IMR-90 (cell line): ENCODE measurements at regions not wholly inside any gene's neighbourhood (a gene's known extent, or its start where the extent isn't known, plus 50 kb on each side); places are given as distances from the start of the nearest gene placed in this dataset.

Experiments
- ATAC-seq: fragments of 200-7000 bp; cut with Tn5 transposase; 2 replicates; pipeline ENCODE4 v1.9.1; 2020; ENCODE audit warnings: low read depth, mild to moderate bottlenecking, moderate library complexity
- BruUV-seq: library from RNA; stranded (reverse); fragments of 400-500 nt; replicated peaks from 2 replicates; lab custom pipeline; 2021; lab: Mats Ljungman, UMichigan
- CTCF ChIA-PET: fragments of 300-600 bp; formaldehyde crosslinking; extraction: SDS; loops from one replicate; lab custom pipeline; 2021; ENCODE audit warnings: antibody characterized with exemption; lab: Yijun Ruan, JAX
- POLR2A ChIA-PET: fragments of 300-600 bp; sonication (Branson Sonifier 250); formaldehyde crosslinking; loops from one replicate; lab custom pipeline; 2022; ENCODE audit warnings: antibody characterized with exemption; ENCODE audit not compliant: unreplicated experiment; lab: Charles Lee
- DNase-seq: peaks from one replicate; pipeline ENCODE4 v3.0.0; 2013
- H2AFZ ChIP-seq: replicated peaks from 2 replicates; pipeline ENCODE3; 2013; ENCODE audit warnings: low read length, mild to moderate bottlenecking; ENCODE audit not compliant: poor library complexity
- H2AK5ac ChIP-seq: 2 replicates; pipeline ENCODE4 v1.6.1; 2013; ENCODE audit warnings: low read depth, low read length, inconsistent platforms
- H2AK9ac ChIP-seq: replicated peaks from 2 replicates; pipeline ENCODE3; 2013; ENCODE audit warnings: mild to moderate bottlenecking, low read depth, low read length, moderate library complexity; ENCODE audit not compliant: poor library complexity
- H2BK120ac ChIP-seq: 2 replicates; pipeline ENCODE4 v1.6.1; 2013; ENCODE audit warnings: low read depth, low read length, inconsistent platforms
- H2BK15ac ChIP-seq: 3 replicates; pipeline ENCODE4 v1.6.1; 2013; ENCODE audit warnings: low read depth, low read length, inconsistent platforms
- H2BK20ac ChIP-seq: 2 replicates; pipeline ENCODE4 v1.6.1; 2013; ENCODE audit warnings: low read depth, mild to moderate bottlenecking, inconsistent platforms, low read length, moderate library complexity
- H2BK5ac ChIP-seq: 2 replicates; pipeline ENCODE4 v1.6.1; 2013; ENCODE audit warnings: mild to moderate bottlenecking, low read depth, low read length, inconsistent platforms; ENCODE audit not compliant: poor library complexity, severe bottlenecking
- H3K14ac ChIP-seq: replicated peaks from 2 replicates; pipeline ENCODE4 v1.6.1; 2013; ENCODE audit warnings: low read depth, low read length, inconsistent platforms
- H3K18ac ChIP-seq: 2 replicates; pipeline ENCODE4 v1.6.1; 2013; ENCODE audit warnings: low read depth, low read length, control low read depth
- H3K23ac ChIP-seq: 2 replicates; pipeline ENCODE4 v1.6.1; 2013; ENCODE audit warnings: low read depth, low read length, inconsistent platforms
- H3K27ac ChIP-seq: 2 replicates; pipeline ENCODE4 v1.5.1; 2013; ENCODE audit warnings: mild to moderate bottlenecking, control low read depth, low read length; ENCODE audit not compliant: insufficient read depth
- H3K27me3 ChIP-seq: 2 replicates; pipeline ENCODE4 v1.6.1; 2013; ENCODE audit warnings: low read length; ENCODE audit not compliant: control insufficient read depth, insufficient read depth
- H3K36me3 ChIP-seq: 2 replicates; pipeline ENCODE4 v1.6.1; 2013; ENCODE audit warnings: low read length, mixed read lengths; ENCODE audit not compliant: control insufficient read depth, insufficient read depth
- H3K4ac ChIP-seq: 2 replicates; pipeline ENCODE4 v1.6.1; 2013; ENCODE audit warnings: low read depth, low read length, inconsistent platforms
- H3K4me1 ChIP-seq: 2 replicates; pipeline ENCODE4 v1.6.1; 2013; ENCODE audit warnings: low read length, mixed read lengths; ENCODE audit not compliant: control insufficient read depth, insufficient read depth
- H3K4me2 ChIP-seq: 2 replicates; pipeline ENCODE4 v1.6.1; 2013; ENCODE audit warnings: low read depth, mild to moderate bottlenecking, control low read depth, low read length, moderate library complexity
- H3K4me3 ChIP-seq: 2 replicates; pipeline ENCODE4 v1.5.1; 2013; ENCODE audit warnings: low read depth, mild to moderate bottlenecking, control low read depth, low read length, moderate library complexity; ENCODE audit not compliant: insufficient read depth
- H3K56ac ChIP-seq: 2 replicates; pipeline ENCODE4 v1.6.1; 2013; ENCODE audit warnings: low read length, inconsistent platforms; ENCODE audit not compliant: insufficient read depth; ENCODE audit errors: extremely low read depth
- H3K79me1 ChIP-seq, 2 experiments: 2 replicates each; pipeline ENCODE4 v1.6.1; 2013; ENCODE audit warnings: low read length in 2 of 2, inconsistent platforms in 1 of 2, low read depth in 1 of 2
- H3K9ac ChIP-seq: 2 replicates; pipeline ENCODE4 v1.6.1; 2013; ENCODE audit warnings: low read depth, low read length, control low read depth
- H3K9me1 ChIP-seq: 2 replicates; pipeline ENCODE4 v1.6.1; 2013; ENCODE audit warnings: low read length, inconsistent platforms; ENCODE audit not compliant: insufficient read depth
- H3K9me3 ChIP-seq: 2 replicates; pipeline ENCODE4 v1.6.1; 2013; ENCODE audit warnings: low read length; ENCODE audit not compliant: control insufficient read depth, insufficient read depth
- H4K20me1 ChIP-seq: 2 replicates; pipeline ENCODE4 v1.6.1; 2013; ENCODE audit warnings: low read length, inconsistent platforms; ENCODE audit not compliant: insufficient read depth
- H4K5ac ChIP-seq: 2 replicates; pipeline ENCODE4 v1.6.1; 2013; ENCODE audit warnings: mild to moderate bottlenecking, low read depth, low read length, control low read depth
- H4K8ac ChIP-seq, 2 experiments: 2 replicates each; pipeline ENCODE4 v1.6.1; 2013; ENCODE audit warnings: low read depth in 2 of 2, low read length in 2 of 2, control low read depth in 1 of 2, inconsistent platforms in 1 of 2
- H4K91ac ChIP-seq: 2 replicates; pipeline ENCODE4 v1.6.1; 2013; ENCODE audit warnings: low read depth, low read length, inconsistent platforms; ENCODE audit not compliant: insufficient read depth
- CHD1 ChIP-seq: IDR thresholded peaks from 2 replicates; pipeline ENCODE4 v1.6.1; 2012; ENCODE audit warnings: low read depth, low read length, improper control_type of control experiment
- ELK1 ChIP-seq: fragments of 150-350 bp; IDR thresholded peaks from 2 replicates; pipeline ENCODE4 v1.6.1; 2016; ENCODE audit warnings: low read depth, mild to moderate bottlenecking, low read length, moderate library complexity, borderline replicate concordance
- MAFK ChIP-seq: IDR thresholded peaks from 2 replicates; pipeline ENCODE4 v1.6.1; 2012; ENCODE audit warnings: low read depth, low read length, improper control_type of control experiment
- WGBS, 2 experiments: methylation state at CpG; one replicate each; pipeline versions ENCODE4 v1.1.5 to v1.1.7; 2013; ENCODE audit warnings: missing lambda C conversion rate in 2 of 2; ENCODE audit not compliant: insufficient read length in 1 of 2; ENCODE audit errors: extremely low coverage in 2 of 2; 5-methylcytosine and 5-hydroxymethylcytosine counted together
- dilution Hi-C: fragments of 300-500 bp; cut with HindIII; formaldehyde crosslinking; loops from one replicate; pipeline ENCODE4 v1.14.3; 2018; ENCODE audit warnings: low sequenced_read_pairs; ENCODE audit not compliant: unreplicated experiment
- in situ Hi-C: fragments of 300-500 bp; cut with MboI; formaldehyde crosslinking; loops from 3 replicates; pipeline ENCODE4 v1.14.3; 2019; ENCODE audit warnings: low sequenced_read_pairs, inconsistent platforms, mixed read lengths
- intact Hi-C: fragments of 100-400 bp; cut with micrococcal nuclease; formaldehyde crosslinking; loops from 2 replicates; pipeline ENCODE4 v1.10.0; 2022

GRCh38 chr5:6086871-6087270, 291.5 kb downstream of the MED10 start:
- no peaks in the 10 kb centered on the region for H3K27me3 ChIP-seq
- BruUV-seq, result no TSS peak
- H3K9ac ChIP-seq, result no peak overlapping the region
- H3K9me3 ChIP-seq, result peaks cover 40% of the 10 kb centered on the region
- CTCF ChIA-PET, result no interaction called here
- H4K91ac ChIP-seq, result no peak overlapping the region
- H2AFZ ChIP-seq, result no peak overlapping the region
- DNase-seq (no peak), ATAC-seq (no peak)
- no peak overlapping the region for H4K5ac ChIP-seq
- no peak overlapping the region for H2BK5ac ChIP-seq
- no peaks in the 10 kb centered on the region for H4K20me1 ChIP-seq
- 90% methylated on average over 2 of the region's 4 CpGs; no CpG with 5 or more reads in 1 of the 2 experiments for WGBS, 2 experiments
- no peak overlapping the region for H2AK9ac ChIP-seq
- TF ChIP-seq MAFK, result no peak
- no peak for TF ChIP-seq ELK1
- no peak for TF ChIP-seq CHD1
- POLR2A ChIA-PET, result no interaction called here
- no peak overlapping the region for H3K14ac ChIP-seq
- no peaks in the 10 kb centered on the region for H3K36me3 ChIP-seq
- no peak overlapping the region for H2BK20ac ChIP-seq
- no peak overlapping the region for H2BK120ac ChIP-seq
- H3K4me3 ChIP-seq, result no peak overlapping the region
- H3K23ac ChIP-seq, result no peak overlapping the region
- no peak overlapping the region for H3K18ac ChIP-seq
- intact Hi-C loops, result no loop called here
- H3K56ac ChIP-seq, result no peak overlapping the region
- H3K27ac ChIP-seq, result no peak overlapping the region
- no peaks in the 10 kb centered on the region for H3K4me1 ChIP-seq
- in situ Hi-C loops, result no loop called here
- H3K79me1 ChIP-seq, result no peaks in the 10 kb centered on the region
- H3K4ac ChIP-seq, result no peak overlapping the region
- no peak overlapping the region for H3K4me2 ChIP-seq
- no peak overlapping the region for H2AK5ac ChIP-seq
- no peaks in the 10 kb centered on the region for H3K9me1 ChIP-seq
- H4K8ac ChIP-seq, result no peak overlapping the region
- no peak overlapping the region for H2BK15ac ChIP-seq
- dilution Hi-C loops, result no loop called here
